HCT116 (cell line): ENCODE measurements at regions not wholly inside any gene's neighbourhood (a gene's known extent, or its start where the extent isn't known, plus 50 kb on each side); places are given as distances from the start of the nearest gene placed in this dataset.

Experiments used
- ATAC-seq: fragments of 200-7000 bp; cut with Tn5 transposase; 2 replicates; pipeline ENCODE4 v1.9.1; 2020; ENCODE audit warnings: mild to moderate bottlenecking, moderate library complexity
- BruUV-seq: library from RNA; stranded (reverse); fragments of 400-500 nt; replicated peaks from 2 replicates; lab custom pipeline; 2021; lab: Mats Ljungman, UMichigan
- CTCF ChIA-PET: fragments of 300-600 bp; sonication (Branson Sonifier 250); formaldehyde crosslinking; loops from one replicate; lab custom pipeline; 2021; ENCODE audit warnings: antibody characterized with exemption; lab: Charles Lee
- POLR2A ChIA-PET: fragments of 300-600, 350-600 bp; sonication (Branson Sonifier 250); formaldehyde crosslinking; loops from one replicate; lab custom pipeline; 2021; ENCODE audit warnings: antibody characterized with exemption; lab: Charles Lee
- RAD21 ChIA-PET, 2 experiments: fragments of 300-600 bp; sonication (Branson Sonifier 250); formaldehyde crosslinking; loops; one replicate each; lab custom pipeline; 2023; ENCODE audit warnings: low total read pairs in 2 of 2; ENCODE audit not compliant: uncharacterized antibody in 2 of 2, unreplicated experiment in 2 of 2, low non-redundant PET in 1 of 2; lab: Charles Lee
- DNase-seq: peaks from one replicate; pipeline ENCODE4 v3.0.0-alpha.2; 2010; ENCODE audit warnings: low read depth, low spot score
- H2AFZ ChIP-seq: fragments of 200-600 bp; shearing (Covaris generic), sonication (generic); 2 replicates; pipeline ENCODE4 v1.6.1; 2017; ENCODE audit warnings: low read depth, mixed run types, mixed read lengths, antibody characterized with exemption, low read length; ENCODE audit not compliant: poor library complexity, severe bottlenecking
- H3K27ac ChIP-seq: 2 replicates; pipeline ENCODE4 v1.5.1; 2012; ENCODE audit warnings: low read depth, low read length
- H3K27me3 ChIP-seq: fragments of 200-600 bp; sonication (generic); 2 replicates; pipeline ENCODE4 v1.6.1; 2016; ENCODE audit warnings: mixed run types, low read length, mixed read lengths; ENCODE audit not compliant: insufficient read depth
- H3K36me3 ChIP-seq, 2 experiments: fragments of 200-500 bp in 1 of 2; fragments of 200-600 bp in 1 of 2; sonication (Bioruptor generic) in 1 of 2; sonication (generic) in 1 of 2; 2 replicates each; pipeline versions ENCODE4 v1.5.1 to v1.6.1; 2014 to 2016; ENCODE audit warnings: low read length in 2 of 2, inconsistent platforms in 1 of 2, mixed read lengths in 1 of 2, mixed run types in 1 of 2; ENCODE audit not compliant: insufficient read depth in 2 of 2, control insufficient read depth in 1 of 2
- H3K4me1 ChIP-seq, 2 experiments: fragments of 200-600 bp in 1 of 2; sonication (generic) in 1 of 2; 2 replicates each; pipeline versions ENCODE4 v1.5.1 to v1.6.1; 2012 to 2017; ENCODE audit warnings: low read length in 2 of 2, inconsistent platforms in 1 of 2, mild to moderate bottlenecking in 1 of 2, mixed read lengths in 1 of 2, mixed run types in 1 of 2, moderate library complexity in 1 of 2; ENCODE audit not compliant: insufficient read depth in 2 of 2, control insufficient read depth in 1 of 2
- H3K4me2 ChIP-seq: fragments of 200-600 bp; sonication (generic); 2 replicates; pipeline ENCODE4 v1.6.1; 2017; ENCODE audit warnings: mixed run types, low read length, mixed read lengths
- H3K4me3 ChIP-seq, 2 experiments: fragments of 200-600 bp in 1 of 2; sonication (generic) in 1 of 2; replicated peaks in 1 of 2; 2 replicates each; pipeline ENCODE4 v1.5.1; 2011 to 2016; ENCODE audit warnings: low read length in 2 of 2, control low read depth in 1 of 2, low read depth in 1 of 2, mild to moderate bottlenecking in 1 of 2, mixed read lengths in 1 of 2, mixed run types in 1 of 2
- H3K79me2 ChIP-seq: fragments of 200-600 bp; sonication (generic); 2 replicates; pipeline ENCODE4 v1.6.1; 2017; ENCODE audit warnings: mild to moderate bottlenecking, mixed run types, low read length, moderate library complexity, mixed read lengths; ENCODE audit not compliant: insufficient read depth
- H3K9ac ChIP-seq: fragments of 200-600 bp; sonication (generic); 2 replicates; pipeline ENCODE4 v1.6.1; 2016; ENCODE audit warnings: low read length, mixed read lengths
- H3K9me2 ChIP-seq: fragments of 200-600 bp; sonication (generic), shearing (Covaris generic); 2 replicates; pipeline ENCODE4 v1.6.1; 2017; ENCODE audit warnings: mixed run types, mild to moderate bottlenecking, moderate library complexity; ENCODE audit not compliant: insufficient read depth
- H3K9me3 ChIP-seq, 2 experiments: fragments of 200-500 bp in 1 of 2; fragments of 200-600 bp in 1 of 2; sonication (Bioruptor generic) in 1 of 2; sonication (generic) in 1 of 2; 2 replicates each; pipeline ENCODE4 v1.6.1; 2014 to 2017; ENCODE audit warnings: low read length in 2 of 2, mixed read lengths in 2 of 2, inconsistent platforms in 1 of 2, low read depth in 1 of 2, mild to moderate bottlenecking in 1 of 2, mixed run types in 1 of 2, moderate library complexity in 1 of 2; ENCODE audit not compliant: control insufficient read depth in 1 of 2, insufficient read depth in 1 of 2
- H4K20me1 ChIP-seq: fragments of 200-600 bp; sonication (generic), shearing (Covaris generic); 2 replicates; pipeline ENCODE4 v1.6.1; 2017; ENCODE audit warnings: mixed run types, mild to moderate bottlenecking, moderate library complexity; ENCODE audit not compliant: insufficient read depth
- CBX3 ChIP-seq: IDR thresholded peaks from 2 replicates; pipeline ENCODE4 v1.6.1; 2012; ENCODE audit warnings: low read depth
- EGR1 ChIP-seq: IDR thresholded peaks from 2 replicates; pipeline ENCODE4 v1.6.1; 2012; ENCODE audit warnings: low read depth
- EZH2 ChIP-seq: fragments of 200-600 bp; sonication (generic); IDR thresholded peaks from 2 replicates; pipeline ENCODE4 v1.6.1; 2017; ENCODE audit warnings: antibody characterized with exemption, mixed run types
- EZH2phosphoT487 ChIP-seq: fragments of 200-600 bp; IDR thresholded peaks from 2 replicates; pipeline ENCODE4 v1.6.1; 2018; ENCODE audit warnings: antibody characterized with exemption, borderline replicate concordance
- FOSL1 ChIP-seq: IDR thresholded peaks from 2 replicates; pipeline ENCODE4 v1.6.1; 2012; ENCODE audit warnings: low read depth
- JUND ChIP-seq: IDR thresholded peaks from 2 replicates; pipeline ENCODE4 v1.6.1; 2012
- POLR2A ChIP-seq: IDR thresholded peaks from 2 replicates; pipeline ENCODE4 v1.7.0; 2011; ENCODE audit warnings: borderline replicate concordance; ENCODE audit not compliant: insufficient read depth, insufficient read length; ENCODE audit errors: extremely low read depth
- POLR2AphosphoS5 ChIP-seq: IDR thresholded peaks from 2 replicates; pipeline ENCODE4 v1.6.1; 2011; ENCODE audit warnings: mild to moderate bottlenecking, low read depth, low read length, moderate library complexity
- RAD21 ChIP-seq: IDR thresholded peaks from 2 replicates; pipeline ENCODE4 v1.6.1; 2012; ENCODE audit warnings: low read depth, mild to moderate bottlenecking
- SIN3A ChIP-seq: IDR thresholded peaks from 2 replicates; pipeline ENCODE4 v1.6.1; 2012; ENCODE audit warnings: low read depth
- SP1 ChIP-seq: IDR thresholded peaks from 2 replicates; pipeline ENCODE4 v1.6.1; 2012; ENCODE audit warnings: low read depth
- TCF7L2 ChIP-seq: IDR thresholded peaks from 2 replicates; pipeline ENCODE4 v1.7.0; 2011; ENCODE audit warnings: borderline replicate concordance, inconsistent platforms; ENCODE audit not compliant: insufficient read depth, insufficient read length; ENCODE audit errors: extremely low read depth
- YY1 ChIP-seq: IDR thresholded peaks from 2 replicates; pipeline ENCODE4 v1.6.1; 2011; ENCODE audit warnings: low read length, low read depth, moderate library complexity, mild to moderate bottlenecking; ENCODE audit not compliant: insufficient replicate concordance; ENCODE audit errors: extremely low read depth
- ZFX ChIP-seq: fragments of 450-650 bp; IDR thresholded peaks from 2 replicates; pipeline ENCODE4 v1.6.1; 2017
- ZNF274 ChIP-seq: fragments of 200-500 bp; sonication (Bioruptor generic); IDR thresholded peaks from 2 replicates; pipeline ENCODE4 v1.6.1; 2014; ENCODE audit warnings: mild to moderate bottlenecking, low read depth, low read length, inconsistent platforms
- intact Hi-C: fragments of 100-400 bp; cut with micrococcal nuclease; formaldehyde crosslinking; loops from 2 replicates; pipeline ENCODE4 v1.10.0; 2022
- TF ChIP-seq, protein P1 (sequence below): IDR thresholded peaks from 2 replicates; pipeline ENCODE4 v1.6.1; 2011; ENCODE audit warnings: mild to moderate bottlenecking, low read length, moderate library complexity; ENCODE audit not compliant: insufficient replicate concordance; ENCODE audit errors: extremely low read depth
- TF ChIP-seq, protein P2 (sequence below): IDR thresholded peaks from 2 replicates; pipeline ENCODE4 v1.6.1; 2012; ENCODE audit warnings: low read depth
- TF ChIP-seq, protein P3 (sequence below), 3 experiments: fragments of 200-600 bp in 1 of 3; sonication (generic) in 1 of 3; IDR thresholded peaks in 2 of 3; conservative IDR thresholded peaks in 1 of 3; 2 replicates each; pipeline ENCODE4 v1.5.1; 2012 to 2017; ENCODE audit warnings: low read depth in 2 of 3, low read length in 2 of 3, antibody characterized with exemption in 1 of 3, borderline replicate concordance in 1 of 3, control low read depth in 1 of 3, mild to moderate bottlenecking in 1 of 3, mixed read lengths in 1 of 3, mixed run types in 1 of 3, moderate library complexity in 1 of 3; ENCODE audit not compliant: insufficient read depth in 1 of 3

DNA sequence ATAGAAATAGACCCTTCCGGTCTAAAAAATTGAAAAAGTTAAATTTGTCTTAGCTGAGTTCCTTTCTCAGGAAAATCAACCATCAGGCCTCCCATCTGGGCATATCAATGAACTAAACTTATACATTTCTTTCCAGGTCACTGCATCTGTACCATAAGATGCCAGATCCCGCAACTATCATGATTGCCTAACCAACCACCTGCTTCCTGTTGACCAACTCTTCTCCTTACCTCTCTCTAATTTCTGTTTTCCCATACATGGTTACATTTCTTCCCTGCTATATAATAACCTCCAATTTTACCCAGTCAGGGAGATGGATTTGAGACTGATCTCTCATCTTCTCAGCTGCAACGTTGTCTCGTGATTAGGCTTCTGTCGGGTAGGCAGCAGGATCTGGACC lies 228.7 kb downstream of the FSIP2 start:
- no TSS peak for BruUV-seq
- Histone ChIP-seq H3K79me2 (no peaks in the 10 kb centered on the region), H3K9me3 (peaks cover 0 to 3% of the 10 kb centered on the region in 2 experiments; a peak in 1 of 4 replicates), H3K27me3 (no peaks in the 10 kb centered on the region), H3K4me3 (no peak overlapping the region), H3K36me3 (no peaks in the 10 kb centered on the region), H3K4me1 (no peaks in the 10 kb centered on the region), H2AFZ (no peak overlapping the region), H4K20me1 (no peaks in the 10 kb centered on the region), H3K9me2 (no peaks in the 10 kb centered on the region; the same call in 1 of the 2 replicates), H3K4me2 (no peak overlapping the region), H3K9ac (no peak overlapping the region), H3K27ac (no peak overlapping the region)
- ChIA-PET RAD21 (no interaction called here), POLR2A (no interaction called here), CTCF (no interaction called here)
- TF ChIP-seq SP1 (no peak), EZH2phosphoT487 (no peak), JUND (no peak), RAD21 (no peak), YY1 (no peak), ZNF274 (no peak), SIN3A (no peak), FOSL1 (no peak), TCF7L2 (no peak), POLR2AphosphoS5 (no peak), POLR2A (no peak), CBX3 (no peak), EZH2 (no peak), EGR1 (no peak), ZFX (no peak)
- TF ChIP-seq, protein P1, sequence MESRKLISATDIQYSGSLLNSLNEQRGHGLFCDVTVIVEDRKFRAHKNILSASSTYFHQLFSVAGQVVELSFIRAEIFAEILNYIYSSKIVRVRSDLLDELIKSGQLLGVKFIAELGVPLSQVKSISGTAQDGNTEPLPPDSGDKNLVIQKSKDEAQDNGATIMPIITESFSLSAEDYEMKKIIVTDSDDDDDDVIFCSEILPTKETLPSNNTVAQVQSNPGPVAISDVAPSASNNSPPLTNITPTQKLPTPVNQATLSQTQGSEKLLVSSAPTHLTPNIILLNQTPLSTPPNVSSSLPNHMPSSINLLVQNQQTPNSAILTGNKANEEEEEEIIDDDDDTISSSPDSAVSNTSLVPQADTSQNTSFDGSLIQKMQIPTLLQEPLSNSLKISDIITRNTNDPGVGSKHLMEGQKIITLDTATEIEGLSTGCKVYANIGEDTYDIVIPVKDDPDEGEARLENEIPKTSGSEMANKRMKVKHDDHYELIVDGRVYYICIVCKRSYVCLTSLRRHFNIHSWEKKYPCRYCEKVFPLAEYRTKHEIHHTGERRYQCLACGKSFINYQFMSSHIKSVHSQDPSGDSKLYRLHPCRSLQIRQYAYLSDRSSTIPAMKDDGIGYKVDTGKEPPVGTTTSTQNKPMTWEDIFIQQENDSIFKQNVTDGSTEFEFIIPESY, result no peak
- TF ChIP-seq, protein P2, sequence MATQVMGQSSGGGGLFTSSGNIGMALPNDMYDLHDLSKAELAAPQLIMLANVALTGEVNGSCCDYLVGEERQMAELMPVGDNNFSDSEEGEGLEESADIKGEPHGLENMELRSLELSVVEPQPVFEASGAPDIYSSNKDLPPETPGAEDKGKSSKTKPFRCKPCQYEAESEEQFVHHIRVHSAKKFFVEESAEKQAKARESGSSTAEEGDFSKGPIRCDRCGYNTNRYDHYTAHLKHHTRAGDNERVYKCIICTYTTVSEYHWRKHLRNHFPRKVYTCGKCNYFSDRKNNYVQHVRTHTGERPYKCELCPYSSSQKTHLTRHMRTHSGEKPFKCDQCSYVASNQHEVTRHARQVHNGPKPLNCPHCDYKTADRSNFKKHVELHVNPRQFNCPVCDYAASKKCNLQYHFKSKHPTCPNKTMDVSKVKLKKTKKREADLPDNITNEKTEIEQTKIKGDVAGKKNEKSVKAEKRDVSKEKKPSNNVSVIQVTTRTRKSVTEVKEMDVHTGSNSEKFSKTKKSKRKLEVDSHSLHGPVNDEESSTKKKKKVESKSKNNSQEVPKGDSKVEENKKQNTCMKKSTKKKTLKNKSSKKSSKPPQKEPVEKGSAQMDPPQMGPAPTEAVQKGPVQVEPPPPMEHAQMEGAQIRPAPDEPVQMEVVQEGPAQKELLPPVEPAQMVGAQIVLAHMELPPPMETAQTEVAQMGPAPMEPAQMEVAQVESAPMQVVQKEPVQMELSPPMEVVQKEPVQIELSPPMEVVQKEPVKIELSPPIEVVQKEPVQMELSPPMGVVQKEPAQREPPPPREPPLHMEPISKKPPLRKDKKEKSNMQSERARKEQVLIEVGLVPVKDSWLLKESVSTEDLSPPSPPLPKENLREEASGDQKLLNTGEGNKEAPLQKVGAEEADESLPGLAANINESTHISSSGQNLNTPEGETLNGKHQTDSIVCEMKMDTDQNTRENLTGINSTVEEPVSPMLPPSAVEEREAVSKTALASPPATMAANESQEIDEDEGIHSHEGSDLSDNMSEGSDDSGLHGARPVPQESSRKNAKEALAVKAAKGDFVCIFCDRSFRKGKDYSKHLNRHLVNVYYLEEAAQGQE, result no peak
- TF ChIP-seq, protein P3, sequence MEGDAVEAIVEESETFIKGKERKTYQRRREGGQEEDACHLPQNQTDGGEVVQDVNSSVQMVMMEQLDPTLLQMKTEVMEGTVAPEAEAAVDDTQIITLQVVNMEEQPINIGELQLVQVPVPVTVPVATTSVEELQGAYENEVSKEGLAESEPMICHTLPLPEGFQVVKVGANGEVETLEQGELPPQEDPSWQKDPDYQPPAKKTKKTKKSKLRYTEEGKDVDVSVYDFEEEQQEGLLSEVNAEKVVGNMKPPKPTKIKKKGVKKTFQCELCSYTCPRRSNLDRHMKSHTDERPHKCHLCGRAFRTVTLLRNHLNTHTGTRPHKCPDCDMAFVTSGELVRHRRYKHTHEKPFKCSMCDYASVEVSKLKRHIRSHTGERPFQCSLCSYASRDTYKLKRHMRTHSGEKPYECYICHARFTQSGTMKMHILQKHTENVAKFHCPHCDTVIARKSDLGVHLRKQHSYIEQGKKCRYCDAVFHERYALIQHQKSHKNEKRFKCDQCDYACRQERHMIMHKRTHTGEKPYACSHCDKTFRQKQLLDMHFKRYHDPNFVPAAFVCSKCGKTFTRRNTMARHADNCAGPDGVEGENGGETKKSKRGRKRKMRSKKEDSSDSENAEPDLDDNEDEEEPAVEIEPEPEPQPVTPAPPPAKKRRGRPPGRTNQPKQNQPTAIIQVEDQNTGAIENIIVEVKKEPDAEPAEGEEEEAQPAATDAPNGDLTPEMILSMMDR (IDR thresholded peaks at IDR 0.05 in 2 of 3, conservative IDR thresholded peaks at IDR 0.05 in 1 of 3; ENCODE audit: borderline replicate concordance in 1 of 3, insufficient read depth in 1 of 3, low read depth in 2 of 3, low read length in 2 of 3), result no peak
- ATAC-seq (no peak), DNase-seq (no peak)
- intact Hi-C loops, result no loop called here
